ENCODE measurements at regions not wholly inside any gene's neighbourhood (a gene's known extent, or its start where the extent isn't known, plus 50 kb on each side); places are given as distances from the start of the nearest gene placed in this dataset.

DNA sequence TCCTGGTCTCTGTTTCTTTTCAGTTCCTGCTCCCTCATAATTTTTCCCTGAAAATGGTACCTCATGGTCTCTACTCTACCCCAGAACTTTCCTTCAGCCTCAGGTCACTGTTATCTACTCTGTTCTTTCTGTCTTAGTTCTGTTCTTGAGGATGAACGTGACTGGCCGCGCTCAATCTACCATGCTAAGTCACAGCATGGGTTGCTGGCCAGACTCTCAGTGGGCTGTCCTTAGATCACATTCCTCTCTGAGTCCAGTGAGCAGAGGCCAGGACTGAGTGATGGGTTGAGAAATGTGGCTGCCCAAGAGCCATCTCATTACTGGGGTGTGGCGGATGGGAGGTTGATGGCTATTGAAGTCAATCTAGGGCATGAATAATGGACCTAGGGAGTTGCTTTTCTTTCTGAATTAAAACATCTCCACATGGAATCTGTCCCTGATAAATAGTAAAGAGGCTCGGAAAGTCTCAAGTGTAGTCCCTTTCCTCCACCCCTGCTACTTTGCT is 164.0 kb upstream of the DTNBP1 start:
- TF ChIP-seq, protein P1, sequence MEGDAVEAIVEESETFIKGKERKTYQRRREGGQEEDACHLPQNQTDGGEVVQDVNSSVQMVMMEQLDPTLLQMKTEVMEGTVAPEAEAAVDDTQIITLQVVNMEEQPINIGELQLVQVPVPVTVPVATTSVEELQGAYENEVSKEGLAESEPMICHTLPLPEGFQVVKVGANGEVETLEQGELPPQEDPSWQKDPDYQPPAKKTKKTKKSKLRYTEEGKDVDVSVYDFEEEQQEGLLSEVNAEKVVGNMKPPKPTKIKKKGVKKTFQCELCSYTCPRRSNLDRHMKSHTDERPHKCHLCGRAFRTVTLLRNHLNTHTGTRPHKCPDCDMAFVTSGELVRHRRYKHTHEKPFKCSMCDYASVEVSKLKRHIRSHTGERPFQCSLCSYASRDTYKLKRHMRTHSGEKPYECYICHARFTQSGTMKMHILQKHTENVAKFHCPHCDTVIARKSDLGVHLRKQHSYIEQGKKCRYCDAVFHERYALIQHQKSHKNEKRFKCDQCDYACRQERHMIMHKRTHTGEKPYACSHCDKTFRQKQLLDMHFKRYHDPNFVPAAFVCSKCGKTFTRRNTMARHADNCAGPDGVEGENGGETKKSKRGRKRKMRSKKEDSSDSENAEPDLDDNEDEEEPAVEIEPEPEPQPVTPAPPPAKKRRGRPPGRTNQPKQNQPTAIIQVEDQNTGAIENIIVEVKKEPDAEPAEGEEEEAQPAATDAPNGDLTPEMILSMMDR (IDR thresholded peaks at IDR 0.05): no peak
- TF ChIP-seq POLR2A (IDR thresholded peaks at IDR 0.05): no peak
- H3K4me3 ChIP-seq: no peak overlapping the region
- H3K4me1 ChIP-seq: no peaks in the 10 kb centered on the region
- intact Hi-C loops (cut with DNase I): no loop called here
- ATAC-seq (no peak), DNase-seq (no peak)
- H3K9me3 ChIP-seq: no peaks in the 10 kb centered on the region
- no peaks in the 10 kb centered on the region for H3K27me3 ChIP-seq
- no peaks in the 10 kb centered on the region for H3K36me3 ChIP-seq (replicated peaks in 1 of 2; ENCODE audit: insufficient read depth in 1 of 2, low read depth in 2 of 2)
- no peak overlapping the region for H3K27ac ChIP-seq
- 94 to 96% methylated on average over 5 of the region's 5 CpGs for WGBS, 2 donors

DNA sequence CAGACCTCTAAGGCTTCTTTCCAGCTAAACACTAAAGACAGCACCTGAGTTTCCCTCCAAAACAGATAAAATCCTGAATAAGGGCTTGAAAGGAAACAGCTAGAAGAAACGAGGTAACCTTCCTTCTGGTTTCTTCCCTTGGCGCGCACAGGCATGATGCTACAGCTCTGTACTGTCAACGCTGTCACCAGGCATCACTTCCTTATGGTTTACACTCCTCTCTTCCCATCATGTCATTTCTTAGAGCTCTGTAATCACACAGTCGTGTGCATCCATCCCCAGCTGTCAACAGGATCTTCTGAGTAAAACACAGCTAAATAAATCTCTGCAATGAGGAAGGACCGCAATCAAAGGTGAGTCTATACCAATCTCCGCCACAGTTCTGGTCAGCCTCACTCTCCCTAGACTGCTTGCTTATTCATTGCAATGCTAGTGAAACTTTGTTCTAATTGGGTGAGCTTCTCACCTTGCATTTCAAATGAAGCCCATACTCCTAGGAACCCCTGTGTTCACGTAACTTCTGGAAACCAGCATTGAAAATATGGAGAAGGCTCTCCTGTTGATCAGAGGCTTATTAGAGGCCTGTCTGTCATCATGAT is 162.6 kb upstream of the DTNBP1 start:
- DNase-seq (no peak), ATAC-seq (no peak)
- Histone ChIP-seq H3K9me3 (no peaks in the 10 kb centered on the region), H3K36me3 (replicated peaks in 1 of 2; ENCODE audit: insufficient read depth in 1 of 2, low read depth in 2 of 2) (no peaks in the 10 kb centered on the region), H3K4me1 (no peaks in the 10 kb centered on the region), H3K27me3 (no peaks in the 10 kb centered on the region), H3K4me3 (no peak overlapping the region), H3K27ac (no peak overlapping the region)
- intact Hi-C loops (cut with DNase I): no loop called here
- TF ChIP-seq POLR2A (IDR thresholded peaks at IDR 0.05): no peak
- TF ChIP-seq, protein P1 (IDR thresholded peaks at IDR 0.05): no peak
- 81 to 85% methylated on average over 8 of the region's 8 CpGs for WGBS, 2 donors

GRCh38 chr6:15824811-15825210 is 162.0 kb upstream of the DTNBP1 start:
- Histone ChIP-seq H3K9me3 (no peaks in the 10 kb centered on the region), H3K4me1 (no peaks in the 10 kb centered on the region), H3K27ac (no peak overlapping the region), H3K4me3 (no peak overlapping the region), H3K36me3 (replicated peaks in 1 of 2; ENCODE audit: insufficient read depth in 1 of 2, low read depth in 2 of 2) (no peaks in the 10 kb centered on the region), H3K27me3 (no peaks in the 10 kb centered on the region)
- 66 to 73% methylated on average over 5 of the region's 5 CpGs for WGBS, 2 donors
- no peak for TF ChIP-seq POLR2A (IDR thresholded peaks at IDR 0.05)
- TF ChIP-seq, protein P1 (IDR thresholded peaks at IDR 0.05): no peak
- intact Hi-C loops (cut with DNase I): no loop called here
- ATAC-seq (no peak), DNase-seq (no peak)

GRCh38 chr6:15823838-15824414 is 161.1 kb upstream of the DTNBP1 start:
- no peak for ATAC-seq
- WGBS, 2 donors: 75 to 81% methylated on average over 2 of the region's 2 CpGs
- Histone ChIP-seq H3K4me1 (no peaks in the 10 kb centered on the region), H3K9me3 (no peaks in the 10 kb centered on the region), H3K36me3 (replicated peaks in 1 of 2; ENCODE audit: insufficient read depth in 1 of 2, low read depth in 2 of 2) (no peaks in the 10 kb centered on the region), H3K27ac (no peak overlapping the region), H3K27me3 (no peaks in the 10 kb centered on the region), H3K4me3 (no peak overlapping the region)
- intact Hi-C loops (cut with DNase I): no loop called here
- no peak for TF ChIP-seq POLR2A (IDR thresholded peaks at IDR 0.05)
- TF ChIP-seq, protein P1 (IDR thresholded peaks at IDR 0.05): no peak
- no peak for DNase-seq

- intact Hi-C loops (cut with DNase I): no loop called here
- H3K4me3 ChIP-seq: no peak overlapping the region
- no peaks in the 10 kb centered on the region for H3K36me3 ChIP-seq (replicated peaks in 1 of 2; ENCODE audit: insufficient read depth in 1 of 2, low read depth in 2 of 2)
- no peak for ATAC-seq
- no peaks in the 10 kb centered on the region for H3K4me1 ChIP-seq
- H3K9me3 ChIP-seq: no peaks in the 10 kb centered on the region
- TF ChIP-seq, protein P1 (IDR thresholded peaks at IDR 0.05): no peak
- no peak for TF ChIP-seq POLR2A (IDR thresholded peaks at IDR 0.05)
- H3K27me3 ChIP-seq: no peaks in the 10 kb centered on the region
- no peak for DNase-seq
- 17 to 45% methylated on average over 1 of the region's 1 CpG for WGBS, 2 donors
- no peak overlapping the region for H3K27ac ChIP-seq
Measured at GRCh38 chr6:15822835-15823234, 160.0 kb upstream of the DTNBP1 start.

Measured in body of pancreas (tissue), 4 donors.